Activated gamma-delta T cell (primary cell): ENCODE measurements at regions not wholly inside any gene's neighbourhood (a gene's known extent, or its start where the extent isn't known, plus 50 kb on each side); places are given as distances from the start of the nearest gene placed in this dataset.
"Not testable (repeated sequence)": the region's sequence is repeated elsewhere in the genome, so short reads cannot be mapped to it uniquely, and the experiment has no call there.

Source experiments
- DNase-seq: peaks from one replicate; lab custom pipeline; 2025; lab: John Stamatoyannopoulos, UW

- no peak for DNase-seq
These were observed 728.5 kb upstream of the B3GALT2 start for GRCh38 chr1:193914871-193915270.

- DNase-seq = no peak
These were observed 723.1 kb upstream of the B3GALT2 start for GRCh38 chr1:193909406-193910082.

GRCh38 chr1:193905288-193906085 is 719.1 kb upstream of the B3GALT2 start:
- no peak for DNase-seq

- no peak for DNase-seq
These were observed 705.4 kb upstream of the B3GALT2 start for GRCh38 chr1:193891788-193892187.

- DNase-seq = no peak
These were observed 704.5 kb upstream of the B3GALT2 start for GRCh38 chr1:193890935-193891334.

- no peak for DNase-seq
These were observed 698.6 kb upstream of the B3GALT2 start for GRCh38 chr1:193884848-193885558.

GRCh38 chr1:193877920-193878319 is 691.5 kb upstream of the B3GALT2 start:
- not testable (repeated sequence) for DNase-seq

GRCh38 chr1:193868425-193868824 is 682.0 kb upstream of the B3GALT2 start:
- DNase-seq = no peak

- no peak for DNase-seq
These were observed 669.8 kb upstream of the B3GALT2 start for GRCh38 chr1:193856261-193856660.

GRCh38 chr1:193850745-193851144 is 664.3 kb upstream of the B3GALT2 start:
- no peak for DNase-seq

GRCh38 chr1:193846876-193847604 is 660.6 kb upstream of the B3GALT2 start:
- DNase-seq = no peak

- DNase-seq = no peak
These were observed 660.0 kb upstream of the B3GALT2 start for GRCh38 chr1:193846411-193846810.

GRCh38 chr1:193841857-193842256 is 655.4 kb upstream of the B3GALT2 start:
- DNase-seq = no peak

- no peak for DNase-seq
These were observed 645.1 kb upstream of the B3GALT2 start for GRCh38 chr1:193831465-193831864.

GRCh38 chr1:193827516-193827915 is 641.1 kb upstream of the B3GALT2 start:
- no peak for DNase-seq

GRCh38 chr1:193819376-193819775 is 633.0 kb upstream of the B3GALT2 start:
- DNase-seq = no peak

GRCh38 chr1:193807208-193807607 is 620.8 kb upstream of the B3GALT2 start:
- DNase-seq = no peak

GRCh38 chr1:193806079-193807048 is 620.0 kb upstream of the B3GALT2 start:
- no peak for DNase-seq

- no peak for DNase-seq
These were observed 613.7 kb upstream of the B3GALT2 start for GRCh38 chr1:193799948-193800690.

- no peak for DNase-seq
These were observed 613.0 kb upstream of the B3GALT2 start for GRCh38 chr1:193799371-193799770.
